HL-60 (cell line): ENCODE measurements at regions not wholly inside any gene's neighbourhood (a gene's known extent, or its start where the extent isn't known, plus 50 kb on each side); places are given as distances from the start of the nearest gene placed in this dataset.

Source experiments
- DNase-seq, 2 experiments: peaks; one replicate each; pipeline ENCODE4 v3.0.0-alpha.2; 2010 to 2020; ENCODE audit warnings: low read depth in 1 of 2, low spot score in 1 of 2
- H3K27ac ChIP-seq: fragments of 250-450 bp; sonication (Bioruptor Pico); replicated peaks from 2 replicates; pipeline ENCODE4 v1.5.1; 2020; ENCODE audit warnings: mild to moderate bottlenecking, moderate library complexity
- H3K27me3 ChIP-seq: fragments of 250-450 bp; sonication (Bioruptor Pico); 2 replicates; pipeline ENCODE4 v1.5.1; 2021; ENCODE audit warnings: mild to moderate bottlenecking, moderate library complexity; ENCODE audit not compliant: insufficient read depth, poor library complexity, severe bottlenecking
- H3K4me3 ChIP-seq: replicated peaks from 2 replicates; pipeline ENCODE4 v1.5.1; 2011; ENCODE audit warnings: mild to moderate bottlenecking, control low read depth, low read length; ENCODE audit not compliant: insufficient read depth
- CTCF ChIP-seq: IDR thresholded peaks from one replicate; pipeline ENCODE4 v1.5.1; 2011; ENCODE audit warnings: low read length, control low read depth, inconsistent platforms; ENCODE audit not compliant: insufficient read depth
- GABPA ChIP-seq: IDR thresholded peaks from 2 replicates; pipeline ENCODE4 v1.6.1; 2012; ENCODE audit warnings: low read depth
- POLR2AphosphoS5 ChIP-seq: IDR thresholded peaks from 2 replicates; pipeline ENCODE4 v1.6.1; 2012; ENCODE audit warnings: low read depth
- REST ChIP-seq: IDR thresholded peaks from 2 replicates; pipeline ENCODE4 v1.6.1; 2012; ENCODE audit warnings: low read depth; ENCODE audit not compliant: insufficient replicate concordance
- SPI1 ChIP-seq: IDR thresholded peaks from 2 replicates; pipeline ENCODE4 v1.6.1; 2012; ENCODE audit warnings: low read depth, mild to moderate bottlenecking, borderline replicate concordance

GRCh38 chr1:68338081-68338480, 105.8 kb upstream of the WLS start:
- TF ChIP-seq REST (no peak), SPI1 (peak; percentile 74), POLR2AphosphoS5 (0 out of 2 replicates have a peak, but pooled peaks have one; percentile 28), GABPA (no peak)
- Histone ChIP-seq H3K27me3 (no peaks in the 10 kb centered on the region), H3K27ac (no peak overlapping the region), H3K4me3 (no peak overlapping the region)
- peak; percentile 38 to 72 for DNase-seq

GRCh38 chr1:68332041-68332440, 99.7 kb upstream of the WLS start:
- Histone ChIP-seq H3K27me3 (no peaks in the 10 kb centered on the region), H3K4me3 (no peak overlapping the region), H3K27ac (no peak overlapping the region)
- no peak for DNase-seq
- TF ChIP-seq GABPA (no peak), SPI1 (no peak)

- DNase-seq = no peak
- H3K4me3 ChIP-seq = no peak overlapping the region
- no peak overlapping the region for H3K27ac ChIP-seq
- H3K27me3 ChIP-seq = no peaks in the 10 kb centered on the region
- TF ChIP-seq GABPA (no peak), POLR2AphosphoS5 (no peak), SPI1 (no peak), REST (no peak), CTCF (no peak)
These were observed 99.0 kb upstream of the WLS start for GRCh38 chr1:68331117-68331865.

- DNase-seq = no peak
- H3K27me3 ChIP-seq = no peaks in the 10 kb centered on the region
- H3K27ac ChIP-seq = no peak overlapping the region
- TF ChIP-seq REST (no peak), CTCF (no peak), POLR2AphosphoS5 (no peak), GABPA (no peak), SPI1 (no peak)
- H3K4me3 ChIP-seq = no peak overlapping the region
These were observed 98.1 kb upstream of the WLS start for GRCh38 chr1:68330391-68330790.
